ENCODE measurements at regions not wholly inside any gene's neighbourhood (a gene's known extent, or its start where the extent isn't known, plus 50 kb on each side); places are given as distances from the start of the nearest gene placed in this dataset.

DNA sequence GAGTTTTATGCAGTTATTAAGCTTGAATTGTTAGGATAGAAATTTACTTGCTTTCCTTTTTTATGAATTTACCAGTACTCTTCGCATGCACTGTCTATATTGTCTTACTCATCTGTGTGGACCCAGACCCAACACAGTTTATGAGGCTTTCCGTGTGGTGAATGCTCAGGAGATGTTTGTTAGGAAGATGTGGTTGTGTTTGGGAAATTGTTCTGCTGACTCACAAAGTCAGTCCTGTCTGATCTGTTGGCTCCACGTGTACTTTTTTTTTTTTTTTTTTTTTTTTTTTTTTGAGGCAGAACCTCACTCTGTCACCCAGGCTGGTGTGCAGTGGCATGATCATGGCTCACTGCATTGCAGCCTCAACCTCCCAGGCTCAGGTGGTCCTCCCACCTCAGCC lies 532.5 kb downstream of the LMO7 start:
- DNase-seq (ENCODE audit: low spot score in 2 of 2) = no peak
- H3K4me3 ChIP-seq (ENCODE audit: low read depth, poor library complexity, severe bottlenecking) = no peak overlapping the region
- intact Hi-C loops (cut with DNase I; ENCODE audit: low total_unique reads) = no loop called here
- 81 to 88% methylated on average over 3 of the region's 3 CpGs for WGBS, 2 donors
- no peak for TF ChIP-seq CTCF (IDR thresholded peaks at IDR 0.05)
- TF ChIP-seq POLR2A (IDR thresholded peaks at IDR 0.05) = no peak

GRCh38 chr13:76164290-76164689 lies 528.2 kb downstream of the LMO7 start:
- DNase-seq (ENCODE audit: low spot score in 2 of 2) = no peak
- WGBS, 2 donors = 68 to 74% methylated on average over 3 of the region's 3 CpGs
- H3K4me3 ChIP-seq (ENCODE audit: low read depth, poor library complexity, severe bottlenecking) = no peak overlapping the region
- TF ChIP-seq POLR2A (IDR thresholded peaks at IDR 0.05) (no peak), CTCF (IDR thresholded peaks at IDR 0.05) (no peak)
- intact Hi-C loops (cut with DNase I; ENCODE audit: low total_unique reads) = no loop called here

DNA sequence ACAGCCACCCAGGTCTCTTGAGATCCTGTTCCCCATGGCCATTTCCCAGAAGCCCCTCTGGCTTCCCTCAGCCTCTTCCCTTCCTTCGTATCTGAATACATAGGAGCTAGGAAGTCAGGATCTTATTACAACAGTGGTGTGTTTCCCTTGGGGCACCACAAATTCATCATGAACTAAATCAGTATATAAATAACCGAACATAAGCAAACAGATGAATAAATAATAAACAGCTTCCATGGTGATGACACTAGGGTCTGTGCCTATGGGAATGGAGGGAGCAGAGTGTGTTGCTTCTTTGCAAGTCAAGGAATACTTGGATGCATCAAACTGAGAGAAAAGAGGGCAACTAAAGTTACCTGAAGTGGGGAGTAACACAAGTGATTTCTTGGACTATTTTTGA lies 527.6 kb downstream of the LMO7 start:
- intact Hi-C loops (cut with DNase I; ENCODE audit: low total_unique reads) = no loop called here
- H3K4me3 ChIP-seq (ENCODE audit: low read depth, poor library complexity, severe bottlenecking) = no peak overlapping the region
- TF ChIP-seq CTCF (IDR thresholded peaks at IDR 0.05) (no peak), POLR2A (IDR thresholded peaks at IDR 0.05) (no peak)
- DNase-seq (ENCODE audit: low spot score in 2 of 2) = no peak
- WGBS, 2 donors = 31 to 49% methylated on average over 2 of the region's 2 CpGs

GRCh38 chr13:76160961-76161925 lies 525.1 kb downstream of the LMO7 start:
- no peak overlapping the region for H3K4me3 ChIP-seq (ENCODE audit: low read depth, poor library complexity, severe bottlenecking)
- no peak for TF ChIP-seq POLR2A (IDR thresholded peaks at IDR 0.05)
- intact Hi-C loops (cut with DNase I; ENCODE audit: low total_unique reads) = no loop called here
- 70 to 77% methylated on average over 2 of the region's 2 CpGs for WGBS, 2 donors
- no peak for DNase-seq (ENCODE audit: low spot score in 2 of 2)

GRCh38 chr13:76160506-76160905 lies 524.4 kb downstream of the LMO7 start:
- 81 to 86% methylated on average over 4 of the region's 4 CpGs for WGBS, 2 donors
- intact Hi-C loops (cut with DNase I; ENCODE audit: low total_unique reads) = no loop called here
- no peak overlapping the region for H3K4me3 ChIP-seq (ENCODE audit: low read depth, poor library complexity, severe bottlenecking)
- DNase-seq (ENCODE audit: low spot score in 2 of 2) = no peak
- TF ChIP-seq POLR2A (IDR thresholded peaks at IDR 0.05) (no peak), CTCF (IDR thresholded peaks at IDR 0.05) (no peak)

DNA sequence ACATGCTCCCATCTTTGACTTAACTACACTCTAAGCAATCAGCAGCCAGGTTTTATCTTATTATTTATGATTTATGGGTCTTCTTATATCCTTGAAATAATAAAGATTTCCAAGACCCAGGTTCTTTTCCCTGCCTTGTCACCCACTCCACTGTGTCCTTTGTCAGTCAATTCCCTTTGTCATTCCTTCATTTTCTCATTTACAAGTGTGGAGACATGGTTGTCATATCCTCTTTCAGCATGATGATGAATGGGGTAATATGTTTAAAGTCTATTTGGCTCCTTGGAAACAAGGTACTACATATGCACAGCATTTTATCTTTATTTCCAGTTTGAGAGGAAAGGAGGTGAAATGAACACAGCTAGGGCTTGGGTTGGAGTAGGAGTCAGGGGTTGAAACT lies 521.8 kb downstream of the LMO7 start:
- no peak for DNase-seq (ENCODE audit: low spot score in 2 of 2)
- H3K4me3 ChIP-seq (ENCODE audit: low read depth, poor library complexity, severe bottlenecking) = no peak overlapping the region
- no peak for TF ChIP-seq CTCF (IDR thresholded peaks at IDR 0.05)
- no peak for TF ChIP-seq POLR2A (IDR thresholded peaks at IDR 0.05)
- intact Hi-C loops (cut with DNase I; ENCODE audit: low total_unique reads) = no loop called here
